ENCODE measurements at regions not wholly inside any gene's neighbourhood (a gene's known extent, or its start where the extent isn't known, plus 50 kb on each side); places are given as distances from the start of the nearest gene placed in this dataset.

DNA sequence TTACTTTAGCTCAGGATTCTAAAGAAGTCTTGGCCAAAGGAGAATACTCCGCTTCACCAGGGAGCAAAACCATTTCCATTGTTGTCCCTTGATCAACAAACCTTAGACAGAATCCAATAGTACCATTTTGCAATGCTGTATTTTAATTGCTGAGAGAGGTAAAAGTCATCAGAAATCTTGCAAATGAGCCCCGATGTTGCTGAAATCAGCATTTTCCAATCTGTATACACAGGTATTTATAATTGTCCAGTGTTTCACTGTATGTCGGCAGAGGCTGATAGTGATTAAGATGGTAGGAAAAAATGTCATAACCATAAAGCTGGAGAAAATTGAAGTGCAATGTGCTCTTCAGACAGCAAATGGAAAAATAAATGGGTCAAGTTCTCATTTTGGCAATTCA, 170.0 kb upstream of the ARL4C start:
- H4K20me1 ChIP-seq (ENCODE audit: control insufficient read depth, insufficient read depth, insufficient read length): no peaks in the 10 kb centered on the region
- H3K14ac ChIP-seq (ENCODE audit: insufficient read depth, low read length): no peak overlapping the region
- H3K23me2 ChIP-seq (ENCODE audit: insufficient read length, low read depth, low read length, poor library complexity, severe bottlenecking): no peaks in the 10 kb centered on the region
- no peak overlapping the region for H4K8ac ChIP-seq (replicated peaks; ENCODE audit: insufficient read length, low read depth, low read length)
- peaks cover 8% of the 10 kb centered on the region for H3K9me3 ChIP-seq (ENCODE audit: control insufficient read depth, low read depth, low read length)
- DNase-seq: no peak
- no peak overlapping the region for H2BK12ac ChIP-seq (ENCODE audit: insufficient read length, low read depth, low read length)
- H2BK20ac ChIP-seq (ENCODE audit: low read depth, low read length, poor library complexity, severe bottlenecking): no peak overlapping the region
- peaks cover 19 to 20% of the 10 kb centered on the region in 2 experiments for H3K4me1 Mint-ChIP-seq
- no peak overlapping the region for H3K9ac ChIP-seq (ENCODE audit: extremely low read depth, insufficient read length, low read length)
- H3K56ac ChIP-seq (ENCODE audit: insufficient read length, low read depth, low read length): no peak overlapping the region
- H3K4me3 Mint-ChIP-seq: no peak overlapping the region
- no peak overlapping the region for H2BK120ac ChIP-seq (ENCODE audit: low read depth, low read length, poor library complexity, severe bottlenecking)
- H3K79me1 ChIP-seq (ENCODE audit: insufficient read depth, low read depth, low read length, poor library complexity, severe bottlenecking): no peaks in the 10 kb centered on the region
- no peak overlapping the region for H3T11ph ChIP-seq (ENCODE audit: low read length)
- no peak overlapping the region for H3K4me2 ChIP-seq (ENCODE audit: insufficient read depth, insufficient read length, low read length)
- H2AK5ac ChIP-seq (ENCODE audit: insufficient read length, low read length): no peak overlapping the region
- H4K5ac ChIP-seq (ENCODE audit: insufficient read length, low read depth, low read length): no peak overlapping the region
- no peak overlapping the region for H3K27ac ChIP-seq (ENCODE audit: insufficient read length, low read depth, low read length)
- H3K4ac ChIP-seq (ENCODE audit: low read depth, low read length): no peak overlapping the region
- no peak overlapping the region for H2AFZ ChIP-seq (ENCODE audit: low read length)
- H4K91ac ChIP-seq (ENCODE audit: insufficient read length, low read depth, low read length): no peak overlapping the region
- H3K36me3 Mint-ChIP-seq (ENCODE audit: insufficient read depth in 1 of 3, low read depth in 3 of 3): peaks cover 9 to 40% (median 22%) of the 10 kb centered on the region in 3 experiments
- H3K27me3 Mint-ChIP-seq (ENCODE audit: low read depth): peaks cover 9% of the 10 kb centered on the region; the same call in 1 of the 2 replicates
- H3K27ac Mint-ChIP-seq: no peak overlapping the region
- H3K9me3 Mint-ChIP-seq: peaks cover 31 to 35% of the 10 kb centered on the region in 2 experiments
- H3K18ac ChIP-seq (ENCODE audit: insufficient read length, low read depth, low read length): no peak overlapping the region
- no peak overlapping the region for H2BK5ac ChIP-seq (ENCODE audit: insufficient read length, low read length)
- H2BK15ac ChIP-seq (ENCODE audit: low read depth, low read length): no peak overlapping the region
- no peaks in the 10 kb centered on the region for H3K27me3 ChIP-seq (ENCODE audit: insufficient read depth, low read length)
- H3K4me1 ChIP-seq (ENCODE audit: insufficient read depth, low read length): no peaks in the 10 kb centered on the region; the same call in 1 of the 2 replicates
- no CpG with 5 or more reads among the region's 3 CpGs for WGBS (ENCODE audit: extremely low coverage, insufficient read length, low lambda C conversion rate)
- TF ChIP-seq, protein P1, sequence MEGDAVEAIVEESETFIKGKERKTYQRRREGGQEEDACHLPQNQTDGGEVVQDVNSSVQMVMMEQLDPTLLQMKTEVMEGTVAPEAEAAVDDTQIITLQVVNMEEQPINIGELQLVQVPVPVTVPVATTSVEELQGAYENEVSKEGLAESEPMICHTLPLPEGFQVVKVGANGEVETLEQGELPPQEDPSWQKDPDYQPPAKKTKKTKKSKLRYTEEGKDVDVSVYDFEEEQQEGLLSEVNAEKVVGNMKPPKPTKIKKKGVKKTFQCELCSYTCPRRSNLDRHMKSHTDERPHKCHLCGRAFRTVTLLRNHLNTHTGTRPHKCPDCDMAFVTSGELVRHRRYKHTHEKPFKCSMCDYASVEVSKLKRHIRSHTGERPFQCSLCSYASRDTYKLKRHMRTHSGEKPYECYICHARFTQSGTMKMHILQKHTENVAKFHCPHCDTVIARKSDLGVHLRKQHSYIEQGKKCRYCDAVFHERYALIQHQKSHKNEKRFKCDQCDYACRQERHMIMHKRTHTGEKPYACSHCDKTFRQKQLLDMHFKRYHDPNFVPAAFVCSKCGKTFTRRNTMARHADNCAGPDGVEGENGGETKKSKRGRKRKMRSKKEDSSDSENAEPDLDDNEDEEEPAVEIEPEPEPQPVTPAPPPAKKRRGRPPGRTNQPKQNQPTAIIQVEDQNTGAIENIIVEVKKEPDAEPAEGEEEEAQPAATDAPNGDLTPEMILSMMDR (conservative IDR thresholded peaks at IDR 0.05): no peak
- no peaks in the 10 kb centered on the region for H3K79me2 ChIP-seq (ENCODE audit: insufficient read depth, low read length)
- no peak overlapping the region for H3K23ac ChIP-seq (ENCODE audit: insufficient read length, low read depth, low read length)
